ENCODE measurements at regions not wholly inside any gene's neighbourhood (a gene's known extent, or its start where the extent isn't known, plus 50 kb on each side); places are given as distances from the start of the nearest gene placed in this dataset.
A peak's percentile ranks its signal among the peaks of the same experiment; 100 is the strongest.

GRCh38 chr11:87628026-87628580 is 547.1 kb downstream of the RAB38 start:
- Histone ChIP-seq H2BK12ac (ENCODE audit: low read depth, low read length) (no peak overlapping the region), H3K27me3 (replicated peaks in 1 of 4; ENCODE audit: control insufficient read depth in 3 of 4, extremely low read depth in 1 of 4, insufficient read depth in 3 of 4, low read length in 3 of 4) (no peaks in the 10 kb centered on the region), H2BK15ac (ENCODE audit: low read length) (no peak overlapping the region), H4K5ac (ENCODE audit: insufficient read length, low read depth, low read length) (no peak overlapping the region), H3K9me3 (ENCODE audit: insufficient read depth in 2 of 2, low read depth in 1 of 2, low read length in 1 of 2) (0 out of 4 replicates have a peak, but pooled peaks cover 0 to 2% of the 10 kb centered on the region in 2 experiments), H4K8ac (ENCODE audit: extremely low read depth, insufficient read depth, low read length) (no peak overlapping the region), H3K23ac (ENCODE audit: insufficient read length) (no peak overlapping the region), H2BK20ac (ENCODE audit: low read length) (no peak overlapping the region), H3K79me2 (ENCODE audit: control insufficient read depth in 1 of 2, insufficient read depth in 2 of 2, low read length in 2 of 2) (no peaks in the 10 kb centered on the region), H3K4me2 (ENCODE audit: insufficient read depth in 1 of 2, low read depth in 2 of 2, low read length in 2 of 2) (no peak overlapping the region), H2AFZ (ENCODE audit: low read length) (peak overlapping the region; percentile 100), H3K18ac (ENCODE audit: extremely low read depth, low read length) (no peak overlapping the region), H3K9ac (replicated peaks in 1 of 4; ENCODE audit: extremely low read depth in 1 of 4, low read depth in 3 of 4, low read length in 3 of 4) (no peak overlapping the region), H2BK5ac (ENCODE audit: low read depth, low read length) (no peak overlapping the region), H3K4me3 (ENCODE audit: extremely low read depth in 1 of 4, insufficient read depth in 2 of 4, low read depth in 3 of 4, low read length in 4 of 4) (no peak overlapping the region), H4K20me1 (replicated peaks in 1 of 2; ENCODE audit: control insufficient read depth in 1 of 2, insufficient read depth in 2 of 2, low read length in 2 of 2) (no peaks in the 10 kb centered on the region), H3K36me3 (ENCODE audit: control insufficient read depth in 2 of 4, insufficient read depth in 4 of 4, low read length in 3 of 4) (no peaks in the 10 kb centered on the region), H3K79me1 (ENCODE audit: low read depth, low read length) (no peaks in the 10 kb centered on the region), H2AK5ac (ENCODE audit: low read depth, low read length) (no peak overlapping the region), H3K27ac (ENCODE audit: low read depth, low read length) (no peak overlapping the region), H3K4me1 (replicated peaks in 1 of 4; ENCODE audit: control insufficient read depth in 3 of 4, insufficient read depth in 4 of 4, low read length in 3 of 4) (peaks cover 0 to 3% (median 1%) of the 10 kb centered on the region in 4 experiments; a peak in 3 of 7 replicates), H4K91ac (replicated peaks; ENCODE audit: insufficient read length, low read length) (no peak overlapping the region), H3K23me2 (ENCODE audit: low read depth, low read length) (no peaks in the 10 kb centered on the region), H3K56ac (replicated peaks; ENCODE audit: insufficient read length, low read depth, low read length) (no peak overlapping the region), H2BK120ac (replicated peaks; ENCODE audit: low read depth, low read length) (no peak overlapping the region), H3K4ac (replicated peaks; ENCODE audit: insufficient read length, low read depth, low read length) (no peak overlapping the region), H3K14ac (ENCODE audit: insufficient read length) (no peak overlapping the region)
- FAIRE-seq = peak; percentile 7
- no peak for DNase-seq (ENCODE audit: low read depth in 1 of 2, low spot score in 2 of 2)
- WGBS, 2 experiments (ENCODE audit: extremely low coverage in 1 of 2, insufficient coverage in 1 of 2, insufficient read length in 1 of 2, insufficient replicate concordance in 2 of 2, low coverage in 1 of 2, low lambda C conversion rate in 2 of 2, missing lambda C conversion rate in 1 of 2) = 82% methylated on average over 5 of the region's 5 CpGs; no CpG with 5 or more reads in 1 of the 2 experiments
- ChIA-PET POLR2A (ENCODE audit: partially characterized antibody) (no interaction called here), CTCF (ENCODE audit: partially characterized antibody) (interaction anchor here (0.8 to 1.2 kb wide), 2 partner anchors 16 to 75 kb away, joined by 3 read pairs; no protein-coding TSS in a partner anchor)
- TF ChIP-seq TAF7 (optimal IDR thresholded peaks at IDR 0.05; ENCODE audit: borderline replicate concordance, low read depth, low read length) (no peak), E2F6 (IDR thresholded peaks at IDR 0.05) (no peak), CTCF (IDR thresholded peaks at IDR 0.05; ENCODE audit: control extremely low read depth in 1 of 3, insufficient read depth in 1 of 3, low read depth in 1 of 3, low read length in 3 of 3) (peak in 1 of 3 experiments; percentile 9; a peak in 1 of 4 replicates), TBP (IDR thresholded peaks at IDR 0.05; ENCODE audit: low read depth, low read length) (no peak), CBX8 (IDR thresholded peaks at IDR 0.05; ENCODE audit: borderline replicate concordance, low read depth, low read length) (no peak), RAD21 (IDR thresholded peaks at IDR 0.05 in 1 of 2, conservative IDR thresholded peaks at IDR 0.05 in 1 of 2; ENCODE audit: low read depth in 2 of 2, low read length in 2 of 2) (peak in 1 of 2 experiments; percentile 15; a peak in 1 of 4 replicates), JUN (IDR thresholded peaks at IDR 0.05; ENCODE audit: low read depth, low read length) (no peak), CBX5 (IDR thresholded peaks at IDR 0.05; ENCODE audit: low read depth, low read length) (no peak), KDM1A (IDR thresholded peaks at IDR 0.05; ENCODE audit: borderline replicate concordance, low read length) (no peak)
